Lower lobe of right lung (tissue), 2 donors: ENCODE measurements at regions not wholly inside any gene's neighbourhood (a gene's known extent, or its start where the extent isn't known, plus 50 kb on each side); places are given as distances from the start of the nearest gene placed in this dataset.

Source experiments
- ATAC-seq, 2 donors: fragments of 200-7000 bp; cut with Tn5 transposase; one replicate each; pipeline ENCODE4 v1.9.1; 2020 to 2022; ENCODE audit warnings: mild to moderate bottlenecking in 2 of 2, moderate library complexity in 2 of 2
- DNase-seq: peaks from one replicate; pipeline ENCODE4 v3.0.0-alpha.2; 2020
- H3K27ac ChIP-seq: fragments of 200-600 bp; one replicate; pipeline ENCODE4 v1.8.0; 2022
- H3K27me3 ChIP-seq: fragments of 200-600 bp; one replicate; pipeline ENCODE4 v1.8.0; 2022; ENCODE audit warnings: low read depth
- H3K36me3 ChIP-seq: fragments of 200-600 bp; one replicate; pipeline ENCODE4 v1.8.0; 2022; ENCODE audit warnings: mild to moderate bottlenecking
- H3K4me1 ChIP-seq: fragments of 200-600 bp; one replicate; pipeline ENCODE4 v1.8.0; 2022
- H3K4me3 ChIP-seq: fragments of 200-600 bp; one replicate; pipeline ENCODE4 v1.8.0; 2022; ENCODE audit warnings: mild to moderate bottlenecking
- H3K9me3 ChIP-seq: fragments of 200-600 bp; one replicate; pipeline ENCODE4 v1.8.0; 2022
- CTCF ChIP-seq: fragments of 200-600 bp; IDR thresholded peaks from one replicate; pipeline ENCODE4 v1.8.0; 2022; ENCODE audit warnings: antibody characterized with exemption, mild to moderate bottlenecking
- intact Hi-C: fragments of 100-400 bp; cut with DNase I; formaldehyde crosslinking; loops from one replicate; pipeline ENCODE4 v1.11.0; 2022
- donor health status: DM: no; HTN: yes; CAD: no; lungs with severe emphysema.

DNA sequence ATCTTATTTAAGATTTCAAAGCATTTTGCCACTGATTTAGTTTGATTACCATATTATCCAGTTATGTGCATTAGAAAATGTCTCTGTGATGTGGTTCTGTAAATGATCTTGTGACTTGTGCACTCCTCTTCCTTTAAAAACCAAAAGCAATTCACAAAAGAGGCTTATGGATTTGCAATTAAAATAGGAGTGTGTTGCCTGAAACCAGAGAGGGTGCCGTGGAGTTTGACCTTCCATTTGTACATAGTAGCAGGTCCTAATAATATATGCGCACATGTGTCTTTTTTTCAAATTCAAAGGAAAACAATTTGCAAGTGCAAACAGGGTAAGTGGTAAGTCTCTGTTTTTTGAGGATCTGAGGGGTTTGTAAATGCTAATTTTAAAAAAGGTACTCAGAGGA, 470.9 kb downstream of the VRK1 start:
- no peak overlapping the region for H3K27ac ChIP-seq
- TF ChIP-seq CTCF, result no peak
- intact Hi-C loops, result no loop called here
- H3K4me3 ChIP-seq, result no peak overlapping the region
- H3K9me3 ChIP-seq, result no peaks in the 10 kb centered on the region
- DNase-seq, result no peak
- H3K27me3 ChIP-seq, result no peaks in the 10 kb centered on the region
- H3K4me1 ChIP-seq, result no peaks in the 10 kb centered on the region
- ATAC-seq, result no peak
- H3K36me3 ChIP-seq, result no peaks in the 10 kb centered on the region

- Histone ChIP-seq H3K4me1 (no peaks in the 10 kb centered on the region), H3K4me3 (no peak overlapping the region), H3K27ac (no peak overlapping the region), H3K27me3 (peaks cover 4% of the 10 kb centered on the region), H3K9me3 (no peaks in the 10 kb centered on the region), H3K36me3 (no peaks in the 10 kb centered on the region)
- DNase-seq, result no peak
- intact Hi-C loops, result no loop called here
- no peak for ATAC-seq
- no peak for TF ChIP-seq CTCF
Observed at GRCh38 chr14:97270308-97270707, 473.1 kb downstream of the VRK1 start.

- no peak overlapping the region for H3K27ac ChIP-seq
- H3K4me1 ChIP-seq, result no peaks in the 10 kb centered on the region
- no peak for TF ChIP-seq CTCF
- H3K27me3 ChIP-seq, result peaks cover 12% of the 10 kb centered on the region
- DNase-seq (no peak), ATAC-seq (no peak)
- no peaks in the 10 kb centered on the region for H3K36me3 ChIP-seq
- intact Hi-C loops, result no loop called here
- H3K4me3 ChIP-seq, result no peak overlapping the region
- no peaks in the 10 kb centered on the region for H3K9me3 ChIP-seq
Observed at GRCh38 chr14:97271451-97271960, 474.3 kb downstream of the VRK1 start.

DNA sequence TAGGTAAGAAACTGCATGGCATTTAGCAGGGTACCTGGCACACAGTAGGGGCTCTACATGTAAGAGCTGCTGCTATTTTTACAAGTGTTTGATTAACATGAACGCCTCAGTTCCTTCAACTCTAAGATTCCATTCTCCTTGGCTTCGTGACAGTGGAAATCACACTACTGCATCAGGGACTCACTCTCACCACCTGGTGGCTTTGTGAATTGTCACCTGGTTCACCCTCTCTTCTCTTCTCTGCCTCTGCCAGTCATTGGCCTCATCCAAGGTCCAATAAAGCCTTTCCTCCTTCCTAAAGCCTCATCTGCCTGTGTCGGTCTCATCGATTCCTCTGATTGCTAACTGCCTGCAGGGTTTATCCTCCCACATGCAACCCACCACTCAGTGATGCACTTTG, 476.4 kb downstream of the VRK1 start:
- intact Hi-C loops, result no loop called here
- no peaks in the 10 kb centered on the region for H3K36me3 ChIP-seq
- DNase-seq (no peak), ATAC-seq (no peak)
- no peaks in the 10 kb centered on the region for H3K9me3 ChIP-seq
- no peak overlapping the region for H3K4me3 ChIP-seq
- no peak for TF ChIP-seq CTCF
- no peak overlapping the region for H3K27ac ChIP-seq
- H3K4me1 ChIP-seq, result no peaks in the 10 kb centered on the region
- H3K27me3 ChIP-seq, result peaks cover 18% of the 10 kb centered on the region

DNA sequence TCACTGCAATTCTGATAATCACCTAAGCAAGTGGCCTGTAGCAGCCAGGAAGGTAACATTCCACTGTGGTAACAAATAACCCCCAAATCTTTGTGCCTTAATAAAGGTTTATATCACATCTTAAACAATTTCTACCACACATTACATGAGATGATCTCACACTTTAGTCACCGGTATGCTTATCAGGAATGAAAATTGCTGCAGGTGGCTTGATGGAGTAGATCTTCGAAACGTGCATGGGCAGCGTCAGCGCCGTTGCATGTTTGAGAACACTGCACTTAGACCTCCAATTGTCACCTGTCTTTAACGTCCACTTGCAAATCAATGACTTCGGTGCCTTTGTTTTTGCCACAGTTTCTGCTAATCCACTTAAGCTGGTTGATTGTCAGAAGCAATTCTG, 477.4 kb downstream of the VRK1 start:
- Histone ChIP-seq H3K9me3 (no peaks in the 10 kb centered on the region), H3K4me3 (no peak overlapping the region), H3K27me3 (peaks cover 18% of the 10 kb centered on the region), H3K27ac (no peak overlapping the region), H3K36me3 (no peaks in the 10 kb centered on the region), H3K4me1 (no peaks in the 10 kb centered on the region)
- ATAC-seq (no peak), DNase-seq (no peak)
- TF ChIP-seq CTCF, result no peak
- intact Hi-C loops, result no loop called here

DNA sequence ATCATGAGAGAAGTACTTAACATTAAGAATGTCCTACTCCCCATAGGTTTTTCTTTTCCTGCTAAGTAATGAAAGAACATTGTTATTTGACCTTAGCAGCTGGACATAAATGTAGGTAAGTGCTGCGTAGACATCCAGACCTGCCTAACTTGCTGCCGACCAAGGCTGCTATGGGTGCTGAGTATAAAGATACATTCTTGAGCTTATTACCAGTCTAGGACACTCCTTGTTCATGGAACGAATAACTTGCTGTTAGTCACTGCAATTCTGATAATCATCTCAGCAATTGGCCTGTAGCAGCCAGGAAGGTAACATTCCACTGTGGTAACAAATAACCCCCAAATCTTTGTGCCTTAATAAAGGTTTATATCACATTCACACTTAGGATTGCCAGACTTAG, 478.1 kb downstream of the VRK1 start:
- DNase-seq (no peak), ATAC-seq (no peak)
- Histone ChIP-seq H3K9me3 (no peaks in the 10 kb centered on the region), H3K36me3 (no peaks in the 10 kb centered on the region), H3K27ac (no peak overlapping the region), H3K4me3 (no peak overlapping the region), H3K4me1 (no peaks in the 10 kb centered on the region), H3K27me3 (peaks cover 18% of the 10 kb centered on the region)
- no peak for TF ChIP-seq CTCF
- intact Hi-C loops, result no loop called here
